GM13977 (cell line): ENCODE measurements at regions not wholly inside any gene's neighbourhood (a gene's known extent, or its start where the extent isn't known, plus 50 kb on each side); places are given as distances from the start of the nearest gene placed in this dataset.

Experiments
- DNase-seq: peaks from one replicate; pipeline ENCODE4 v3.0.0; 2012; ENCODE audit warnings: low spot score
- CTCF ChIP-seq: IDR thresholded peaks from 2 replicates; pipeline ENCODE4 v1.5.1; 2012; ENCODE audit warnings: mild to moderate bottlenecking, control low read depth; ENCODE audit not compliant: insufficient read depth; ENCODE audit errors: extremely low read depth, missing control alignments
- in situ Hi-C: fragments of 300-500 bp; cut with MboI; formaldehyde crosslinking; loops from one replicate; pipeline ENCODE4 v1.12.0; 2022; ENCODE audit warnings: low sequenced_read_pairs, low pct_unique_long_range_greater_than_20kb, mixed read lengths, inconsistent platforms; ENCODE audit not compliant: unreplicated experiment

GRCh38 chr4:160319221-160319867 lies 1216.5 kb downstream of the RAPGEF2 start:
- in situ Hi-C loops: no loop called here
- no peak for TF ChIP-seq CTCF
- no peak for DNase-seq

- in situ Hi-C loops: no loop called here
- TF ChIP-seq CTCF: no peak
- no peak for DNase-seq
Measured at GRCh38 chr4:160319868-160320260, 1217.0 kb downstream of the RAPGEF2 start.

- DNase-seq: no peak
- in situ Hi-C loops: no loop called here
- no peak for TF ChIP-seq CTCF
Measured at GRCh38 chr4:160326110-160326509, 1223.2 kb downstream of the RAPGEF2 start.

- no peak for TF ChIP-seq CTCF
- DNase-seq: no peak
- in situ Hi-C loops: no loop called here
Measured at GRCh38 chr4:160347197-160347596, 1244.3 kb downstream of the RAPGEF2 start.

- no peak for DNase-seq
- in situ Hi-C loops: no loop called here
- TF ChIP-seq CTCF: no peak
Measured at GRCh38 chr4:160350944-160351343, 1248.1 kb downstream of the RAPGEF2 start.

- no peak for TF ChIP-seq CTCF
- no peak for DNase-seq
- in situ Hi-C loops: no loop called here
Measured at GRCh38 chr4:160352637-160353036, 1249.8 kb downstream of the RAPGEF2 start.
